ENCODE measurements at regions not wholly inside any gene's neighbourhood (a gene's known extent, or its start where the extent isn't known, plus 50 kb on each side); places are given as distances from the start of the nearest gene placed in this dataset.

DNA sequence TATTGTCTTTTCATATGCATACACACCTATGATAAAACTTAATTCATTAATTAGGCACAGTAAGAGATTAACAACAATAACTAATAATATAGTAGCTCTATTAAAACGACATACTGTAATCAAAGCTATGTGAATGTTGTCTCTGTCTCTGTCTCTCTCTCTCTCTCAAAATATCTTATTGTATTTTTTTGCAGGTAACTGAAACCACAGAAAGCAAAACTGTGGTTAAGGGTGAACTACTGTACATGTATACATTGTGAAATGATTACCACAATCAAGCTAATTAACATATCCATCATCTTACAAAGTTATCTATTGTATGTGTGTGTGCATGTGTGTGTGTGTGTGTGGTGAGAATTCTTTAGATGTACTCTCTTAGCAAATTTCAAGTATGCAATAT is 242.0 kb upstream of the RSPO3 start:
- Mint-ChIP-seq H3K27ac (no peak overlapping the region), H3K27me3 (ENCODE audit: low read depth) (no peaks in the 10 kb centered on the region), H3K9me3 (peaks cover 11% of the 10 kb centered on the region), H3K4me1 (peaks cover 12% of the 10 kb centered on the region), H3K36me3 (no peaks in the 10 kb centered on the region), H3K4me3 (no peak overlapping the region)
- TF ChIP-seq, protein P1, sequence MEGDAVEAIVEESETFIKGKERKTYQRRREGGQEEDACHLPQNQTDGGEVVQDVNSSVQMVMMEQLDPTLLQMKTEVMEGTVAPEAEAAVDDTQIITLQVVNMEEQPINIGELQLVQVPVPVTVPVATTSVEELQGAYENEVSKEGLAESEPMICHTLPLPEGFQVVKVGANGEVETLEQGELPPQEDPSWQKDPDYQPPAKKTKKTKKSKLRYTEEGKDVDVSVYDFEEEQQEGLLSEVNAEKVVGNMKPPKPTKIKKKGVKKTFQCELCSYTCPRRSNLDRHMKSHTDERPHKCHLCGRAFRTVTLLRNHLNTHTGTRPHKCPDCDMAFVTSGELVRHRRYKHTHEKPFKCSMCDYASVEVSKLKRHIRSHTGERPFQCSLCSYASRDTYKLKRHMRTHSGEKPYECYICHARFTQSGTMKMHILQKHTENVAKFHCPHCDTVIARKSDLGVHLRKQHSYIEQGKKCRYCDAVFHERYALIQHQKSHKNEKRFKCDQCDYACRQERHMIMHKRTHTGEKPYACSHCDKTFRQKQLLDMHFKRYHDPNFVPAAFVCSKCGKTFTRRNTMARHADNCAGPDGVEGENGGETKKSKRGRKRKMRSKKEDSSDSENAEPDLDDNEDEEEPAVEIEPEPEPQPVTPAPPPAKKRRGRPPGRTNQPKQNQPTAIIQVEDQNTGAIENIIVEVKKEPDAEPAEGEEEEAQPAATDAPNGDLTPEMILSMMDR (IDR thresholded peaks at IDR 0.05; ENCODE audit: unreplicated experiment): no peak
- DNase-seq (ENCODE audit: low spot score in 2 of 2, unreplicated experiment in 2 of 2): no peak

DNA sequence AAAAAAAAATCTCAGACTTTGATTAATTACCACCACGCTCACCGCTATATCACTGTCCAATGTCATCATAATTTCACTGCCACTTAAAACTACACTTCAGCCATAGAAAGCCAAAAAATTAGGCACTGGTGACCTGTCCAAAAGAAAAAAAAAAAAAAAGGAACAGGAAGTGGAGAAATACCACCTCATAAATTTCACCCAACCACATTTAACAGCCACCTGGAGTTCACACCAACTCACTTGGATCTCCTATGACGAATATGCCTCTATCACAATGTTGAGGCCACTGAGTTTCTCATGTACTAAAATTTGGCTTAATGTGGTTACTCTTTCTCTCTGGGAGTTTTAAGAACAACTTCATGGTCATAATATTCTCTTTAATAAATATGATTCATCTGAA is 237.5 kb upstream of the RSPO3 start:
- Mint-ChIP-seq H3K36me3 (no peaks in the 10 kb centered on the region), H3K9me3 (peaks cover 5% of the 10 kb centered on the region), H3K27me3 (ENCODE audit: low read depth) (no peaks in the 10 kb centered on the region), H3K4me1 (peaks cover 14% of the 10 kb centered on the region), H3K27ac (no peak overlapping the region), H3K4me3 (no peak overlapping the region)
- no peak for DNase-seq (ENCODE audit: low spot score in 2 of 2, unreplicated experiment in 2 of 2)
- TF ChIP-seq, protein P1 (IDR thresholded peaks at IDR 0.05; ENCODE audit: unreplicated experiment): no peak

DNA sequence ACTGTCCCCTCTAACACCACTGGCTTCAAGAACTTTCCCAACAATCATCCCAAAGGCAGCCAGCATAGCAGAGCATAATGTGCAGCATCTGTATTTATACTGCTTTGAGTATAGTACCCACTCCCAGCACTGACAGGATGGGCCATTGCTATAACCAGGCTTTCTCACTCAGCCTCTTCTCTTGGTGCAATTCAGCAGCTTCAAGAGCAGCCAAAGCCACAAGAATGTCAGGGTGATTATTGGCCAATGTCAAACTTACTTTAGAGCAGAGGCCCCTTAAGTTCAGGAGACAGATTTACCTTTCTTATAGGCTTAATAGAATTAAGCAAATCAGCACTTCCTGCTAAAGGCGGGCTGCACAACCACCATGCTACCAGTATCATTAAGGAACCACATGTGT is 232.4 kb upstream of the RSPO3 start:
- H3K36me3 Mint-ChIP-seq: no peaks in the 10 kb centered on the region
- DNase-seq (ENCODE audit: low spot score in 2 of 2, unreplicated experiment in 2 of 2): no peak

DNA sequence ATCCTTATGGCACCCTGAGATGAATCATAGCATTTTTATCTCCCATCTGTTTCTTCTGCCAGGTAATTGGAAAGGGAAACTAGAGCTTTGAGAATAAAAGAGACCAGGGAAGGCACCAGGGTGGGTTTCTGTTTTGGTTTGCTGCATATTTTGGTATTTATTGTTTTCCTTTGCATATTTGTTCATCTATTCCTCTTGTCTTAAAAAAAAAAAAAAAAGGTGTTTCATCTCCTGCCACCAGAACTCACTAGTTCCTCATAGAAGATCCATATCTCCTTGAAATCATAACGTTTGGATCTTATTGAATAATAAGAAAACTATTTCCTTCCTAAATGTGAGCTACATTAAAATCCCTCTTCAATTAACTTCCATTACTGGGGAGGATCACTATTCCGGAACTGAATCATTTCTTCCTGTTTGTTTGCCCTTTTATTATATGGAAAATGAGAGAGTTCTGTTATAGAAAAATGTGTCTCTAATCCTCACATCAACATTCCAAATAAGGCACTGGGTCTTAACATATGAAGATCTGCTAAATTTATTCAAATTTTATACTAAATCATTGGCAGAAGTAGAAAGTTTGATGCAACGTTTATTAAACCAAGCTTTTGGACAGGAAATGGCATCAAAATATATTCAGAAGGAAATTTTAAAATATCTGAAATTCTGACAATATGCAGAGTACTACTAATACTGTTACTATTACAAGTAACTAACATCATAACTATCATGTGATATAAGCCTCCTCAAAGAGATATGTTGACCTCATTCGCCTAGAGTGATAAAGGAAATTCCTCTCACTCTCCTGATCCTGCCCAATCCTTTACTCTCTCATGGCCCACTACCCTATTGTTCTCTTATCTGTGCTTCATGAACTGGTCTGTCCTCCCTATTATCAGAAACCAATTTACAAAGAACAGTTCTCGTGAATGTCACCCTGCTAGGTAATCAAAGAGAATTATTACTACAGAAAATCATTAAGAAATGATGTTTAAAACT is 229.4 kb upstream of the RSPO3 start:
- no peak overlapping the region for H3K27ac Mint-ChIP-seq
- no peak for DNase-seq (ENCODE audit: low spot score in 2 of 2, unreplicated experiment in 2 of 2)
- H3K4me1 Mint-ChIP-seq: peaks cover 25% of the 10 kb centered on the region
- TF ChIP-seq, protein P1 (IDR thresholded peaks at IDR 0.05; ENCODE audit: unreplicated experiment): no peak
- no peak overlapping the region for H3K4me3 Mint-ChIP-seq
- no peaks in the 10 kb centered on the region for H3K27me3 Mint-ChIP-seq (ENCODE audit: low read depth)
- peaks cover 15% of the 10 kb centered on the region for H3K9me3 Mint-ChIP-seq
- no peaks in the 10 kb centered on the region for H3K36me3 Mint-ChIP-seq

More for the DNA sequence above, 232.4 kb upstream of the RSPO3 start:
- H3K4me3 Mint-ChIP-seq: no peak overlapping the region
- H3K27ac Mint-ChIP-seq: no peak overlapping the region
- peaks cover 31% of the 10 kb centered on the region for H3K4me1 Mint-ChIP-seq
- H3K9me3 Mint-ChIP-seq: peaks cover 6% of the 10 kb centered on the region
- TF ChIP-seq, protein P1 (IDR thresholded peaks at IDR 0.05; ENCODE audit: unreplicated experiment): no peak
- no peaks in the 10 kb centered on the region for H3K27me3 Mint-ChIP-seq (ENCODE audit: low read depth)

DNA sequence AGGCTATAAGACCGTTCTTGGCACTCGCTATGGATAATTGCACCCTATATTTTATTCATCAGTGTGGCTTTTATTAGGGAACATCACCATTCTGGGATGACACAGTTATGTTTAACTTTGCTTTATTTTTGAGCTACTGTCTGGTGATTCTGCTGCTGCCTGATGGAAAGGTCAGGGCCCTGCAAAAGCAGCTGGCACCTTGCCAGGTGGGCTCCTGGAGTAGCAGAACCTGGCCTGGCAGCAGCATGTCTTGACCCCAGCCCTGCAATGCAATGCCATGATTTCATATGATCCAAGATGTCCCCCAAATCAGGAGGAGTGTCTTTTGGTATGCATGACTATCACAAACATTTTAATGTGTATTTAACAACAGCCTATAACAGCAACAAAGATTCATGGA is 228.4 kb upstream of the RSPO3 start:
- no peak overlapping the region for H3K27ac Mint-ChIP-seq
- peaks cover 15% of the 10 kb centered on the region for H3K9me3 Mint-ChIP-seq
- DNase-seq (ENCODE audit: low spot score in 2 of 2, unreplicated experiment in 2 of 2): no peak
- no peak overlapping the region for H3K4me3 Mint-ChIP-seq
- H3K36me3 Mint-ChIP-seq: no peaks in the 10 kb centered on the region
- H3K4me1 Mint-ChIP-seq: peaks cover 25% of the 10 kb centered on the region
- H3K27me3 Mint-ChIP-seq (ENCODE audit: low read depth): no peaks in the 10 kb centered on the region
- TF ChIP-seq, protein P1 (IDR thresholded peaks at IDR 0.05; ENCODE audit: unreplicated experiment): no peak

Data from mesothelial cell of epicardium (in vitro differentiated cells).